ENCODE measurements at regions not wholly inside any gene's neighbourhood (a gene's known extent, or its start where the extent isn't known, plus 50 kb on each side); places are given as distances from the start of the nearest gene placed in this dataset.

GRCh38 chr13:44302940-44303575, 70.6 kb upstream of the SERP2 start:
- no peak for TF ChIP-seq ELF4 (IDR thresholded peaks at IDR 0.05)
- TF ChIP-seq CTBP1 (IDR thresholded peaks at IDR 0.05; ENCODE audit: borderline replicate concordance): no peak
- TF ChIP-seq ZNF384 (IDR thresholded peaks at IDR 0.05): no peak
- TF ChIP-seq ARNT (IDR thresholded peaks at IDR 0.05): no peak
- TF ChIP-seq SUZ12 (IDR thresholded peaks at IDR 0.05): no peak
- no peak for TF ChIP-seq BHLHE40 (IDR thresholded peaks at IDR 0.05; ENCODE audit: borderline replicate concordance)
- no peak for TF ChIP-seq FOXM1 (IDR thresholded peaks at IDR 0.05; ENCODE audit: borderline replicate concordance)
- TF ChIP-seq HDGF (IDR thresholded peaks at IDR 0.05; ENCODE audit: borderline replicate concordance): no peak
- TF ChIP-seq LEF1 (IDR thresholded peaks at IDR 0.05; ENCODE audit: borderline replicate concordance): no peak
- no peak for TF ChIP-seq FOXA1 (IDR thresholded peaks at IDR 0.05)
